ENCODE measurements at regions not wholly inside any gene's neighbourhood (a gene's known extent, or its start where the extent isn't known, plus 50 kb on each side); places are given as distances from the start of the nearest gene placed in this dataset.

DNA sequence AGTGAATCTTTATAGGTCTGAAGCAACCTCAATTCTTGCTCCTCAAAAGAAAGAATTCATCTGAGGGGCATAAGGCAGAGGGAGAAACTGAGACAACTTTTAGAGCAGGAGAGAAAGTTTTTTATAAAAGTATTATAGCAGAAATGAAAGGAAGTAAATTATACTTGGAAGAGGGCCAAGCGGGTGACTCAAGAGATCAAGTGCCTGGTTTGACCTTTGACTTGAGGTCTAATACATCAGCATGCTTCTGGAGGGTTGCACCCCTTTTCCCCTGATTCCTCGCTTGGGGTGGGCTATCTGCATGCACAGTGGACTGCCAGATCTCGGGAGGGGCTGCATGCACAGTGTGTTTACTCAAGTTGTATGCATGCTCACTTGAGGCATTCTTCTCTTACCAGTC, 268.5 kb upstream of the LRATD1 start:
- no peak for ATAC-seq

GRCh38 chr2:14364471-14364870, 268.0 kb upstream of the LRATD1 start:
- ATAC-seq: no peak

DNA sequence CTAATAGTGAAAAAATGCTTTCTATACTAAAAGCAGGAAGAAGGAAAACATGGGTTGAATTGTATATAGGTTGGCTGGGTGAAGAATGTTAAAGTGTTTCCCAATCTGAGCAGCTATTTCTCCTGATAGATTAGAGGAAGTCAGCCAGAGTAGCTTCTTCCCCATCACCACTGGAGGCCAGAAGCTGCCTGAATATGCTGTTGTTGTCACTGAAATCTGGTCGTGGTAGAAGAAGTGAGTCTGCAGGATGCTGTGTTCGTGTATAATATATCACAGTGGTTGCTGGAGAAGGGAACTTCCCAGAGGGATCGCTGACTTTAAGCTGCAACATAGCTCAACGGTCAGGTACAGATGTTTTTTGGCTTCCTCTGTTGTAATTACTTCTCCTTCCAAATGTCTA, 247.5 kb upstream of the LRATD1 start:
- no peak for ATAC-seq

- no peak for ATAC-seq
These were observed 245.2 kb upstream of the LRATD1 start for GRCh38 chr2:14387332-14387731.

DNA sequence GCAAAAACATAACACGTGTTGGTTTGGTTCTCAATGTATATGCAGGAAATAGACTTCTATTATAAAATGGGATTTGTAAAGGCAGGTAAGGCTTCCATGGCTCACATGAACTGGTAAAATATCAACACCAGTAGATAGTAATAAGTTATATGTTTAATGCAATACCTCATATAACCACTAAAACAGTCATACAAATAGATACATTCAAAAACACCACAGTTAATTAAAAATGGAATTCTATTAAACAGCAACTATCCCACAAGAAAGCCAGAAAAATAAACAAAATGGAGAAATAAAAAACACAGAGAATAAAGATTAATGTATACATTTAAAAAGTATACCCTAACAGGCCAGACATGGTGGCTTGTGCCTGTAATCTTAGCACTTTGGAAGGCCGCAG, 243.8 kb upstream of the LRATD1 start:
- no peak for ATAC-seq

DNA sequence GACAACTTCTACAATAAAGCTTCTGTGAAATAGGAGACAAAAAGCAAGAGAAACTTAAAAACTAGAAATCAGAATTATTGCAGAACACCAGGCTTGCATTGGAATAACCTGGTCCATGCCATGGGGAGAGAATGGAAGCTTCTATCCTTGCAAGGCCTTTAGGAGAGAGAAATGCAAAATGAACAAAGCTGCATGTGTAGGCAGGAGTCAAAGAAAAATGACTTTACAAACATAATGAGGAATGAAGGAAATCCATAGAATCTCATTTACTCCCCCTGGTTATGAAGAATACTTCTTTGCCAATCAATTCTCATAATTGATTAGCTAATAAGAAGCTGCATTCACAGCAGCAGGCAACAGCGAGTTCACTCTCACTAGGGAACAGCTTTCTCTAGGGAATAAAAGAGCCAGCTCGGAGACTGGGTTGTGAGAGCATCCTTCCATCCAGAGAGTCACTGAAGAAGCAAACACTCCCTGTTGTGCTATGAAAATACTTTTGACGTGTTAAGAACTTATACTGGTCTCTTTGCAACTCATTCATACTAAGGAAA, 235.9 kb upstream of the LRATD1 start:
- no peak for ATAC-seq

GRCh38 chr2:14398641-14399040, 233.9 kb upstream of the LRATD1 start:
- no peak for ATAC-seq

DNA sequence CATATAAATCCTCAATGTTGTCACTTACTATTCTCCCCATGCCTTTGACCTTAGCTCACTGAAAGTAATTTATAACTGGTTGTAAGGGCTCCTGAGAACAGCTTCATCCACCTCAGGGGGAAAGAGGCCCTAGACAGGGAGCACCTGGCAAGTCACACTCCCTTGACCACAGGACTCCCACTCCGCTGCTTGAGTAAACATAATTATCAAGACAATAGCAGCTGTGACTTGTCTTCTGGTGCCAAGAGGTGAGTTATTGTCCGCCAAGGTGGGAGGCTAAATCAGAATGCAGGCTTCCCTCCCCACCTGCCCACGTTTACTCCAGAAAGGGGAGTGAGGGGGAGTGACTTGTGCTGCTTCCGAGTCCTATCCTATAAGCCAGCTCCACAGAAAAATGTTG, 230.6 kb upstream of the LRATD1 start:
- no peak for ATAC-seq

GRCh38 chr2:14408695-14409094, 223.8 kb upstream of the LRATD1 start:
- ATAC-seq: no peak

- no peak for ATAC-seq
These were observed 215.0 kb upstream of the LRATD1 start for GRCh38 chr2:14417551-14417950.

GRCh38 chr2:14418115-14418514, 214.4 kb upstream of the LRATD1 start:
- no peak for ATAC-seq

DNA sequence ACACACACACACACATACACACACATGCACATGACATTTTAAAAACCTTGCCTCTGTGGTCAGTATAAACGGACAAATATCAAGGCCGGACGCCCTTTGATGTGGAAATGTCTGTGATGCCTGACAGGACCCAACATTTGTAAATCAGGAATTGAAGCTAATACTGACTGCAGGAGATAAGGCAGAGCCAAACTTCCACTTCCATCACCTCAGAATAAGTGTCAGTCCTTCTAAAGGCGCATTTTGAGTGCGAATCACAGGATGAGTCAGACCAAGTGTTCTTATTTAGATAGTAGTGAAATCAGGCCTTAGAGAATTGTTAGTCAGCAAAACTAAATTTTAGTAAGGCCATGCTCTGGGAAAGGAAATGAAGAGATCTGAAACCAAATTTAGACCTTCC, 211.7 kb upstream of the LRATD1 start:
- no peak for ATAC-seq

DNA sequence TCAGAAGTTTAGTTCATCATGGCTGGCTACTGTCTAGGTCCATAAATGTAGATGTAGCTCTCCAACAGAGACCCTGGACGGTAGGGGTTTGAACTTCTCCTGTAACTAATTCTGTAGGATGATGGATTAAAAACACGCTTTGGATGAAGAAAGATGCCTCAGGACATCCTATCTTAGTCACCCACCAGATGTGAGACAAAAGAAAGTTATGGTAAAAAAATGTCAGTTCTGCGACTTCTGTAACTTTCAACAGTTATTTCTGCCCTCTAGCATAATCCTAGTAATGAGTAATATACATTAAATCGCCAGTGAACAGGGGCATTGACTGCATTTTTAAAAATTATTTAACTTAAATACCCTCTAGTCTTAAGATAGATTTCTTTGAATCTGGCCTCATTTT, 210.1 kb upstream of the LRATD1 start:
- ATAC-seq: no peak

GRCh38 chr2:14423145-14423906, 209.2 kb upstream of the LRATD1 start:
- no peak for ATAC-seq

DNA sequence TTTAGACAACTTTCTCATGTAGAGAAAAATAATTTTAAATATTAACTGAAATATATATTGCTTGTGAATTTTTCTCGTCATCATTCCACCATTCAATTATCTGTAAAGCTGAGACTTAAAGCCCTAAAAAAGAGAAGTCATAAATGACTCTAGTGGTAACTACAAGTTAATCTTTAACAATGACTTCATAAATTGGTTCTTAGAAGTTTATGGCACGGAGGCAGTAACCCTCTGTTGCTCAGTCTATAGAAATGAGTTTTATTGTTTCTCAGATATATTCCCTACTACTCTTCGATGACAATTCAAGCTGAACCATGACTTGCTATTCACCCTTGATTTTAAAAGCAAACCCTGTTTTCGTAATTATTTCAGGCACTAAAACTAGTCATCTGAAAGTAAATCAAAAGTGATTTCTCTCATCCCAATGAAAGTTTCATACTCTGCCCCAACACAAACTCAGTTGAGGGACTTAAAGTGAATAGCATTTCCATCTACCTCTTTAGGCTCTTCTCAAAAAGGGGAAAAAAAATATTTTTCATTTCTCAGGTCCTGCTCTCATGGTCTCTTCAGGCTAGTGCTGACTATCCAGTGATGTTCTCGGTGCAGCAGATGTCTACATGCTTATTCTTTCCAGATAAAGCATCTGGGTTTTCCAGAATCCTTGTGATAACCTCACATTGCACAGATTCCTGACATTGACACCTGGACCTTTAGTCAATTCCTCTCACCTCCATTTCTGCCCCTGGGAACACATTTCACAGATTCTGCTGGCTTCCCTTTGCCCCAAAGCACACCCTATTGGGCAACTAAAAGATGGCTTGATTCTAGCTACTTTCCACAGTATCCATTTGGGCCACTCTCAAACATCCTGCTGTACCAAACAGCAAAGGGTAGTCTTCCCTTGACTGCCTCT, 207.8 kb upstream of the LRATD1 start:
- ATAC-seq: no peak

DNA sequence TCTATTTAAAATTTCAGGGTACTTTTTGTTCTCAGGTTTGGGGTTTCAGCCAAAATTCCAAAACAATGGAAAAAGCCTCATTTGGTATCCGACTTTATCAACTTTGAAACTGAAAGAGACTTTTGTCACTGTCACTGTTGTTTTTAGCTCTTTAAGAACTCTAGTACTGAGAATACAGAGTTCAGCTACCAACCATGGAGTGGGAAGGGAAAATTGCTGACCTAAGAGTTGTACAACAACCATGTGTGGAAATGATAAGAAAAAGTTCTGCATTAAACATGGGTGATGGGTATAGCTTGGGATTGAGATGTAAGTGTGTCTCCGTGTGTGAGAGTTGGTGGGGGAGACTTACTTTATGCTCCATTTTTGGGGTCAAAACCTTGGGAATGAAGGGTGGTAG, 206.6 kb upstream of the LRATD1 start:
- no peak for ATAC-seq

DNA sequence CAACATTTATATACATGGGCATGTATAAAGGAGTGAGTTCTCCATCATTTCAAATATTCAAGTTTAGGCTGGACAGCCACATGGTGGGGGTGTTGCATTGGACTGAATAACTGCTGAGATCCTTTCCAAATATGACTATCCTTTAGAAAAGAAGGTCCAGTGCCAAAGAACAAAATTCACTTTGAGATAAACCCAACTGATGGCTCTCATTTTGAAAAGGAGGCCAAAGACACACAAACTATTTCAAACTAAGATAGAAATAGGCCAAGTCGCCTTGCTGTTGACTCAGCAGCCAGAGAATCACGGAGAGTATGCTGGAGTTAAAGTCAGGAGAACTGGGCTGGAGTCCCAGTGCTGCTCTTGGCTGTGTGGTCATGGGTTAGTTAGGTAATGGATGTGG, 204.5 kb upstream of the LRATD1 start:
- ATAC-seq: peak; percentile 33

- peak; percentile 25 for ATAC-seq
These were observed 198.5 kb upstream of the LRATD1 start for GRCh38 chr2:14433946-14434495.

DNA sequence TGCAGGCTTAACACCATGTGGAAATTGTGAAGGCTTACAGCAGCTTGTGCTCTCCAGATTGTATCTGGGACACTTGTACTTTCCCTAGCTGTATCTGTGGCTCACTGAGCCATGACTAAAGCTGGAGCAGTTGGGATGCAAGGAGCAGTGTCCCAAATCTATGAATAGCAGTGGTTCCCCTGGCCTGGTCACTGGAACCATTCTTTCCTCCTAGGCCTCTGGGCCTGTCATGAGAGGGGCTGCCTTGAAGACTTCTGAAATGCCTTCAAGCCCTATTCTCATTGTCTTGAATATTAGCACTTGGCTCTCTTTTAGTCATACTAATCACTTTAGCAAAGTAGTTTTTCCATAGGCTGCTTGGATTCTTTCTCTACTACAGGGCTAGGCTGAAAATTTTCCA, 186.8 kb upstream of the LRATD1 start:
- ATAC-seq: no peak

- ATAC-seq: no peak
These were observed 184.2 kb upstream of the LRATD1 start for GRCh38 chr2:14448340-14448739.

DNA sequence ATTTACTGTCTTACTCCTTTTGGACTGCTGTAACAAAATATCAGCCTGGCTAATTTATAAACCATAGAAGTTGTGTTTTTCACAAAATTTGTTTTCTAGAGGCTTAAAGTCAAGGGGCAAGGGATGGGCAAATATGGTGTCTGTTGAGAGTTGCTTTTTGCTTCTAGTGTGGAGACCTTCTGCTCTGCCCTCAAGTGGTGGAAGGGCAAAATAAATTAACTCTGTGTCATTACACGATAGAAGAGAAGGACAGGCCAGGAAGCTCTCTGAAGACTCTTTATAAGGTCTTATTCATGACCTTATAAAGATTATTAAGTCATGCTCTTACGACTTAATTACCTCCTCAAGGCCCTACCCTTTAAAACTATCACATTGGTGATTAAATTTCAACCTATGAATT, 181.2 kb upstream of the LRATD1 start:
- no peak for ATAC-seq

DNA sequence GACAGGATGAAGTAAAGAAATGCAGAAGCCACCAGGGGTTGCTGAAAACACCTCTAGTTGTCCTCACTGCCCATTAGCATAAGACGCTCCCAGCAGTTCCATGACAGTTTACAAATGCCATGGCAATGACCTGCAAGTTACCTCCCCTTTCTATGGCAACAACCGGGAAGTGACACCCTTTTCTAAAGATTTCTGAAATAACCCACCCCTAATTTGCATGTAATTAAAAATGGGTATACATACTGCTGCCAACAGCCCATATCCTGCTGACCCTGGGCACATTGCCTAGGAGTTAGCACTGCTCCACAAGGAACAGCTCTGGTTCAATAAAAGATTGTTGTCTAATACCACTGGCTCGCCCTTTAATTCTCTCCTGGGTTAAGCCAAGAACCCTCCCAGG, 178.3 kb upstream of the LRATD1 start:
- peak; percentile 61 for ATAC-seq

GRCh38 chr2:14459786-14460325, 172.7 kb upstream of the LRATD1 start:
- ATAC-seq: no peak
